Loucy (cell line): ENCODE measurements at regions not wholly inside any gene's neighbourhood (a gene's known extent, or its start where the extent isn't known, plus 50 kb on each side); places are given as distances from the start of the nearest gene placed in this dataset.

Source experiments
- CTCF ChIP-seq: fragments of 200-600 bp; sonication (generic); conservative IDR thresholded peaks from 2 replicates; pipeline ENCODE4 v1.5.1; 2014; ENCODE audit warnings: mild to moderate bottlenecking, antibody characterized with exemption, low read length
- EZH2phosphoT487 ChIP-seq: fragments of 200-600 bp; IDR thresholded peaks from 2 replicates; pipeline ENCODE4 v1.6.1; 2018; ENCODE audit warnings: antibody characterized with exemption, mild to moderate bottlenecking, moderate library complexity, borderline replicate concordance

GRCh38 chr3:88443066-88443465, 293.3 kb downstream of the C3orf38 start:
- TF ChIP-seq CTCF, result no peak
- TF ChIP-seq EZH2phosphoT487, result no peak
